Daoy (cell line): ENCODE measurements at regions not wholly inside any gene's neighbourhood (a gene's known extent, or its start where the extent isn't known, plus 50 kb on each side); places are given as distances from the start of the nearest gene placed in this dataset.
"Not testable (repeated sequence)": the region's sequence is repeated elsewhere in the genome, so short reads cannot be mapped to it uniquely, and the experiment has no call there.

Experiments used
- DNase-seq: peaks from one replicate; pipeline ENCODE4 v3.0.0-alpha.2; 2015; ENCODE audit warnings: low read depth

- peak; percentile 30 for DNase-seq
Observed at GRCh38 chrX:1778817-1779216, 164.0 kb downstream of the ASMT start.

GRCh38 chrX:1779626-1780025 lies 164.8 kb downstream of the ASMT start:
- no peak for DNase-seq

GRCh38 chrX:1781766-1782165 lies 166.9 kb downstream of the ASMT start:
- DNase-seq: no peak

- DNase-seq: no peak
Observed at GRCh38 chrX:1784773-1785172, 169.9 kb downstream of the ASMT start.

- no peak for DNase-seq
Observed at GRCh38 chrX:1788300-1788911, 173.5 kb downstream of the ASMT start.

DNA sequence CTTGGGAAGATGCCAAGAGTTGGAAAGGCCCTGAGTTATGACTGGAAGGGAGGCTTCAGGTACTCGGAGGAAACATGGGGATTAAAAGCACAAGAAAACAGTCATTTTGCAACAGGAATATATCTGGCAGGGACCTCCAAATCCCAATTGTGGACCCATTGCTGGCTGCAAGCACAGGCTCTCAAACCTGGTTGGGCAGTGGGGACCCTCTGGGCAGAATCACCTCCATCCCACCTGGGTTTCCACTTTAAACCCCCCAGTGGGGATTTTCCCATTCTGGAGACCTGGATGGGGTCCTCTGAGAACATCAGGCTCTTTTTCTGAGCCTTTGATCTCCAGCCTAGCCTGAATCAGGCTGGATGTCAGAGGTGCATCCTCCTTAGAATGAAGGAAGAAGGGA lies 177.8 kb downstream of the ASMT start:
- DNase-seq: no peak

DNA sequence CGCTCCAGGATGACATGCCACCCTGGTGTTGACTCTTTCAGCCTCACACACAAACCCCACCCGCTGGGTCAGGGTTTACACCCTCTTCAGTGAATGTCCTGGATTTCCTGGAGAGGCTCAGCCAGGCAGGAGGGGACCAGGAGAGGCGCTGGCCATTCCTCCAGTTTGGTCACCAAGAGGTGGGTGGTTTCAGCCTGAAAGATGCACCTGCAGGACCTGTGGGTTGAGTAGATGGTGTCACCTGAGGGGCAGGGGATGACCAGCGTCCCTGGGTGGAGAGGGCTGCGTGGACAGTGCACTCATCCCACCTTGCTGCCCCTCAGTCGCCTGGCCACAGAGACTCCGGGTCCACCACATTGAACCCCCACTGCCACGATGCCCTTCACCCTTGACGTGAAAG lies 179.7 kb downstream of the ASMT start:
- DNase-seq: no peak

DNA sequence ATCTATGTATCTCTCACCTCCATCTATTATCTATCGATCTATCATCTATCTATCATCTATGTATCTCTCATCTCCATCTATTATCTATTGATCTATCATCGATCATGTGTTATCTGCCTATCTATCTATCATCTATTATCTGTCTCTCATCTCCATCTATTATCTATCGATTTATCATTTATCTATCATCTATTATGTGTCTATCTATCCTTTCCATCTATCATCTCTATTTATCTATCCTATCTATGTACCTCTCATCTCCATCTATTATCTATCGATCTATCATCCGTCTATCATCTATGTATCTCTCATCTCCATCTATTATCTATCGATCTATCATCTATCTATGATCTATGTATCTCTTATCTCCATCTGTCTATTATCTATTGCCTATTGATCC lies 188.1 kb downstream of the ASMT start:
- DNase-seq: no peak

GRCh38 chrX:1803741-1804140 lies 188.9 kb downstream of the ASMT start:
- no peak for DNase-seq

DNA sequence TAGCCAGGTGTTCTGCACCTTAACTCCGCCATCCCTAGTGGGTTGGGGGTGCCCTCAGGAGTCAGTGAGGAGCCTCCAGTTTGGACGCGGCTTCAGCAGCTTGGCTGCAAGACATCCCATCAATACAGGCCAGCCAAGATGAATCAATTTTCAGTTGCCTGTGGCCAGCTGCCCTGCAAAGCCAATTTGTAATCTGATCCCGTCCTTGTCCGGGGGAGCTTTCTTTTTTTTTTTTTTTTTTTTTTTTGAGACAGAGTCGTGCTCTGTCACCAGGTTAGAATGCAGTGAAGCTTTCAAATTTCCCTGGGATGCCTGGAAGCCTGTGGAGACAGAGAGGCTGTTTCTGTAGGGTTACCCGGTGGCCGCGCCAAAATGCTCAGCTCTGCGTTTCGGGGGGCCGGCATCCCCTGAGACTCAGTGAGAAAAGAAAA lies 192.5 kb downstream of the ASMT start:
- peak; percentile 28 for DNase-seq

DNA sequence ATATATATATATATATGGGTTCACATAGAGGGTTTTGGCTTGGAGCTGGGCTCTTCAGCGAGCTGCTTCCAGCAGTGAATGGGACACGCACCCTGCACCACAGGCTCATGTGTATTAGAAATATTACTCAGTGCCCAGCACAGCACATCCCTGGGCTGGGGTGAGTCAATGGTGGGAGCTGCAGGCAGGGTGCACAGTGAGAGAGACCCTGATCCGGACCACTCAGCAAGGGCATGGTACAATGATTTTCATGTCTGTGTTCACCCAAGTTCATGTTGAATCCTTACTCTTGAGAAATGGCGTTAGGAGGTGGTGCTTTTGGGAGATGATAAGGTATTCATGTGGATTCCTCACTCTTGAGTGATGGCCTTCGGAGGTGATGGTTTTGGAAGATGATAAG lies 194.7 kb downstream of the ASMT start:
- DNase-seq: no peak

GRCh38 chrX:1813809-1814208 lies 198.9 kb downstream of the ASMT start:
- DNase-seq: no peak

DNA sequence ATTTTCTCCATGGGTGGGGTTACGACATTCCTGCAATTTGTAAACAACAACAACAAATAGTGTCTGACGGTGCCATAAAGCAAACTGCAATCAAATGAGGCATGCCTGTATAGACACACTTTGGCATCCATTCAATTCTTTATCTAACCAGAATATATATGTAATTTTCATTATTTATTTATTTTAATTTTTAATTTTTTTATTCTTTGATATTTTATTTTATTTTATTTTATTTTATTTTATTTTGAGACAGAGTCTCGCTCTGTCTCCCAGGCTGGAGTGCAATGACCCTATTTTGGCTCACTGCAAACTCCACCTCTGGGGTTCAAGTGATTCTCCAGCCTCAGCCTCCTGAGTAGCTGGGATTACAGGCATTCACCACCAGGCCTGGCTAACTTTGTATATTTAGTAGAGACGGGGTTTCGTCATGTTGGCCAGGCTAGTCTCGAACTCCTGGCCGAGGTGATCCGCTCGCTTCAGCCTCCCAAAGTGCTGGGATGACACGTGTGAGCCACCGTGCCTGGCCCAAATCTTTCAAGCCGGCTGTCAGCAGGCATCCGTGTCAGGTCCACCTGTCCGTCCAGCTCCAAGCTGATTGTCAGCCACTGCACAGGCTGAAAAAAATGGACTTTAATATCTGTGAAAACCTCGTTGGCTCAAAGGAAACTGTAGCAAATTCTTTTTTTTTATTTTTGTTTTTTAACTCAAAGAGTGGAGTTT lies 200.8 kb downstream of the ASMT start:
- DNase-seq: no peak

- not testable (repeated sequence) for DNase-seq
Observed at GRCh38 chrX:1816387-1816982, 201.6 kb downstream of the ASMT start.

DNA sequence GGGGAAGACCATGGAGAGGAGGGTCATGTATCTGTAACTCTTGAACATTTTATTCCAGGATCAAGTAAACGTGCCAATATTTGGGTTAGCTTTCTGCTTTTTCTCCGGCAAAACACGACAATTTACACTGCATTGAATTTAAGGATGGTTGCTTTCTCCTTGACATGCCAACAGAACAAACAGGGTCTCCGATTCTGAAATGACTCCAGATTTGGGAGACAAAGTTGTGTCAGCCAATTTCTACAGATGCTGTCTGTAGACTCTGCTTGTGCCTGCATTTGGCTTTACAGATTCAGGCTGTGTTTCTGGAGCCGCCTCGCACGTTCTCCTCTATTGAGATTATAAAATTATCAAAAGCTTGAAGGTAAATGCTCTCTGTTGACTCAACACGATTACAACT lies 207.0 kb downstream of the ASMT start:
- DNase-seq: no peak

DNA sequence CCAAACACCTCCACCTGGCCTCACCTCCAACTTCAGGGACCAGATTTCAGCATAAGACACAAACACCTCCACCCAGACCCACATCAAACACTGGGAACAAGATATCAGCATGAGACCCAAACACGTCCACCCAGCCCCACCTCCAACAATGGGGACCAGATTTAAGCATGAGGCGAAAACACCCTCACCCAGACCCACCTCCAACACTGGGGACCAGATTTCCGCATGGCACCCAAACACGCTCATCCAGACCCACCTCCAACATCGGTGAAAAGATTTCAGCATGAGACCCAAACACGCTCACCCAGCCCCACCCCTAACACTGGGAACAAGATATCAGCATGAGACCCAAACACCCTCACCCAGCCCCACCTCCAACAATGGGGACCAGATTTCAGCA lies 210.0 kb downstream of the ASMT start:
- no peak for DNase-seq

GRCh38 chrX:1833656-1834360 lies 218.9 kb downstream of the ASMT start:
- no peak for DNase-seq

- no peak for DNase-seq
Observed at GRCh38 chrX:1835056-1835455, 220.2 kb downstream of the ASMT start.

- no peak for DNase-seq
Observed at GRCh38 chrX:1836683-1837082, 221.8 kb downstream of the ASMT start.

GRCh38 chrX:1841746-1842145 lies 226.9 kb downstream of the ASMT start:
- DNase-seq: no peak

- DNase-seq: not testable (repeated sequence)
Observed at GRCh38 chrX:1847000-1847399, 232.1 kb downstream of the ASMT start.

- not testable (repeated sequence) for DNase-seq
Observed at GRCh38 chrX:1847790-1848189, 232.9 kb downstream of the ASMT start.

DNA sequence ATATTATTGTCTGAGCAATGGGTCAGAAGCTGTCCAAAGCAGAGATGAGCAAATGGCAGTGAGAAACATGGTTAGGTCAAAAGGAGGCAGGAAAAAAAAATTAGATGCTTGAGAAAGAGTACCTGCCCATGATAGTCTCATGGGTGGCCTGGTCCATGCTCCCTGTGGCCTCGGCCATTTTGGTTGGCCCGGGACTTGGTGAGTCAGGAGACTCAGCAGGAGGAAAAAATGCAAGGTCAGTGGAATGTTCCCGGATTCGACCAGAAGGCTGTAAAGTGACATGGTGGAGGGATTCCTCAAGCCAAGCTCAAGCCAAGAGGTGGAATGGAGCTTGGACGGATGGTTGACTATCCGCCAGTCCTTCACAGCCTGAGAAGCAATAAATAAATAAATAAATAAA lies 236.7 kb downstream of the ASMT start:
- DNase-seq: peak; percentile 30
